A549 (cell line): ENCODE measurements at regions not wholly inside any gene's neighbourhood (a gene's known extent, or its start where the extent isn't known, plus 50 kb on each side); places are given as distances from the start of the nearest gene placed in this dataset.
A peak's percentile ranks its signal among the peaks of the same experiment; 100 is the strongest.

ENCODE experiments used
- ATAC-seq, 2 experiments: fragments of 200-7000 bp in 1 of 2; fragments of >200 bp in 1 of 2; cut with Nextera tagmentation in 1 of 2; cut with Tn5 transposase in 1 of 2; 3 replicates each; pipeline versions ENCODE4 v1.8.0 to v1.9.1; 2018 to 2020; ENCODE audit warnings: mild to moderate bottlenecking in 1 of 2, moderate library complexity in 1 of 2
- CTCF ChIA-PET: fragments of 300-600 bp; sonication (Branson Sonifier 250); formaldehyde crosslinking; extraction: SDS; loops from one replicate; lab custom pipeline; 2021; ENCODE audit warnings: antibody characterized with exemption, inconsistent platforms; lab: Yijun Ruan, JAX
- POLR2A ChIA-PET: fragments of 350-600 bp; formaldehyde crosslinking; extraction: SDS; loops from one replicate; lab custom pipeline; 2021; ENCODE audit warnings: antibody characterized with exemption, inconsistent platforms; lab: Yijun Ruan, JAX
- DNase-seq, 2 experiments: peaks; one replicate each; pipeline versions ENCODE4 v3.0.0 to v3.0.0-alpha.2; 2011 to 2016; ENCODE audit warnings: low read depth in 1 of 2, low spot score in 1 of 2
- FAIRE-seq: peaks from 2 replicates; lab custom pipeline; 2011; peaks lifted over from hg19 to GRCh38; lab: Jason Lieb, UNC
- H3K27ac ChIP-seq, 2 experiments: fragments of >200 bp; sonication (Bioruptor Twin); formaldehyde crosslinking; 3 replicates each; pipeline ENCODE4 v1.5.1; 2016 to 2017
- H3K4me1 ChIP-seq: fragments of >200 bp; sonication (Bioruptor Twin); formaldehyde crosslinking; 3 replicates; pipeline ENCODE4 v1.6.1; 2016
- H3K4me2 ChIP-seq: fragments of >200 bp; sonication (Bioruptor Twin); formaldehyde crosslinking; 3 replicates; pipeline ENCODE4 v1.6.1; 2016
- H3K4me3 ChIP-seq: fragments of >200 bp; sonication (Bioruptor Twin); formaldehyde crosslinking; 3 replicates; pipeline ENCODE4 v1.5.1; 2016
- H3K9me3 ChIP-seq: fragments of >200 bp; sonication (Bioruptor Twin); formaldehyde crosslinking; 3 replicates; pipeline ENCODE4 v1.6.1; 2016
- CBX2 ChIP-seq: fragments of 200-600 bp; sonication (generic); IDR thresholded peaks from 2 replicates; pipeline ENCODE4 v1.6.1; 2016; ENCODE audit warnings: low read depth, mild to moderate bottlenecking, borderline replicate concordance
- CEBPB ChIP-seq, 2 experiments: fragments of >200 bp in 1 of 2; sonication (Bioruptor Twin) in 1 of 2; formaldehyde crosslinking in 1 of 2; IDR thresholded peaks; 2 replicates each; pipeline ENCODE4 v1.6.1; 2012 to 2016
- CHD4 ChIP-seq: fragments of 200-600 bp; sonication (generic); IDR thresholded peaks from 2 replicates; pipeline ENCODE4 v1.6.1; 2016; ENCODE audit warnings: antibody characterized with exemption, mild to moderate bottlenecking, borderline replicate concordance
- ELK1 ChIP-seq: fragments of 150-350 bp; IDR thresholded peaks from 2 replicates; pipeline ENCODE4 v1.6.1; 2014; ENCODE audit warnings: low read depth, mild to moderate bottlenecking, low read length
- EP300 ChIP-seq, 2 experiments: fragments of >200 bp; sonication (Bioruptor Twin); formaldehyde crosslinking; IDR thresholded peaks; 2 replicates in 1 of 2; 3 replicates in 1 of 2; pipeline ENCODE4 v1.6.1; 2016 to 2017
- ESRRA ChIP-seq: fragments of 150-350 bp; IDR thresholded peaks from 2 replicates; pipeline ENCODE4 v1.6.1; 2014; ENCODE audit warnings: mild to moderate bottlenecking, low read length, borderline replicate concordance
- FOSL2 ChIP-seq, 2 experiments: fragments of 450-650 bp in 1 of 2; fragments of >200 bp in 1 of 2; sonication (Bioruptor Twin) in 1 of 2; formaldehyde crosslinking; IDR thresholded peaks; 2 replicates each; pipeline versions ENCODE4 v1.5.0 to v1.6.1; 2016 to 2020; ENCODE audit warnings: mild to moderate bottlenecking in 1 of 2, moderate library complexity in 1 of 2
- GATA3 ChIP-seq: IDR thresholded peaks from 2 replicates; pipeline ENCODE4 v1.6.1; 2012; ENCODE audit warnings: borderline replicate concordance
- HDAC2 ChIP-seq: fragments of 200-600 bp; sonication (generic); IDR thresholded peaks from 2 replicates; pipeline ENCODE4 v1.6.1; 2016
- HES2 ChIP-seq: fragments of >200 bp; sonication (Bioruptor Twin); formaldehyde crosslinking; IDR thresholded peaks from 2 replicates; pipeline ENCODE4 v1.6.1; 2016
- HOXA7 ChIP-seq: fragments of 250-450 bp; sonication (Bioruptor Pico); IDR thresholded peaks from 2 replicates; pipeline ENCODE4 v1.5.0; 2020; ENCODE audit warnings: mild to moderate bottlenecking, moderate library complexity
- JUN ChIP-seq, 2 experiments: fragments of >200 bp; sonication (Bioruptor Twin); formaldehyde crosslinking; IDR thresholded peaks; 2 replicates in 1 of 2; 3 replicates in 1 of 2; pipeline ENCODE4 v1.6.1; 2016 to 2017
- MAX ChIP-seq: IDR thresholded peaks from 2 replicates; pipeline ENCODE4 v1.6.1; 2012
- POLR2A ChIP-seq: IDR thresholded peaks from 2 replicates; pipeline ENCODE4 v1.6.1; 2012; ENCODE audit warnings: mild to moderate bottlenecking, low read length
- POLR2AphosphoS2 ChIP-seq: conservative IDR thresholded peaks from 2 replicates; pipeline ENCODE4 v1.6.1; 2012; ENCODE audit warnings: low read length, improper control_type of control experiment, inconsistent platforms
- RAD21 ChIP-seq, 2 experiments: fragments of >200 bp in 1 of 2; sonication (Bioruptor Twin) in 1 of 2; formaldehyde crosslinking in 1 of 2; IDR thresholded peaks in 1 of 2; conservative IDR thresholded peaks in 1 of 2; 2 replicates in 1 of 2; 3 replicates in 1 of 2; pipeline ENCODE4 v1.6.1; 2012 to 2018; ENCODE audit warnings: inconsistent platforms in 1 of 2
- SMC3 ChIP-seq: fragments of >200 bp; sonication (Bioruptor Twin); formaldehyde crosslinking; IDR thresholded peaks from 3 replicates; pipeline ENCODE4 v1.6.1; 2018; ENCODE audit warnings: inconsistent platforms
- TFCP2L1 ChIP-seq: fragments of 250-450 bp; sonication (Bioruptor Pico); IDR thresholded peaks from 2 replicates; pipeline ENCODE4 v1.5.0; 2021; ENCODE audit warnings: mild to moderate bottlenecking
- TP53 ChIP-seq: fragments of 250-450 bp; sonication (Bioruptor Pico); IDR thresholded peaks from 2 replicates; pipeline ENCODE4 v1.5.0; 2021; ENCODE audit warnings: mild to moderate bottlenecking, moderate library complexity
- ZC3H11A ChIP-seq: fragments of 450-650 bp; IDR thresholded peaks from 2 replicates; pipeline ENCODE4 v1.6.1; 2014; ENCODE audit warnings: antibody characterized with exemption, mild to moderate bottlenecking
- ZFP36 ChIP-seq: fragments of 450-650 bp; IDR thresholded peaks from 2 replicates; pipeline ENCODE4 v1.6.1; 2014; ENCODE audit warnings: borderline replicate concordance; ENCODE audit not compliant: partially characterized antibody
- ZSCAN20 ChIP-seq: fragments of 250-450 bp; sonication (Bioruptor Pico); IDR thresholded peaks from 2 replicates; pipeline ENCODE4 v1.8.0; 2022; ENCODE audit warnings: mild to moderate bottlenecking, moderate library complexity
- WGBS: methylation state at CpG from one replicate; pipeline ENCODE4 v1.1.6; 2017; ENCODE audit errors: missing lambda C conversion rate; 5-methylcytosine and 5-hydroxymethylcytosine counted together

- ChIA-PET CTCF (no interaction called here), POLR2A (no interaction called here)
- FAIRE-seq (no peak), ATAC-seq (no peak)
- TF ChIP-seq ZFP36: no peak
- TF ChIP-seq POLR2AphosphoS2: no peak
- TF ChIP-seq JUN (IDR thresholded peaks at IDR 0.05): no peak
- no peak for TF ChIP-seq ZC3H11A
- TF ChIP-seq HES2: no peak
- no peak for TF ChIP-seq ZSCAN20
- TF ChIP-seq, all 56 proteins: peak for 0
- H3K4me1 ChIP-seq: no peaks in the 10 kb centered on the region
- H3K4me2 ChIP-seq: no peak overlapping the region
- WGBS: 19% methylated on average over 1 of the region's 1 CpG
- DNase-seq: no peak
- no peak overlapping the region for H3K27ac ChIP-seq
- no peaks in the 10 kb centered on the region for H3K9me3 ChIP-seq
- H3K4me3 ChIP-seq: no peak overlapping the region
Measured at GRCh38 chr13:99774644-99775043, 196.9 kb downstream of the ZIC5 start.

- Histone ChIP-seq H3K9me3 (no peaks in the 10 kb centered on the region), H3K4me3 (no peak overlapping the region), H3K27ac (no peak overlapping the region), H3K4me1 (no peaks in the 10 kb centered on the region), H3K4me2 (no peak overlapping the region)
- WGBS: 100% methylated on average over 1 of the region's 1 CpG
- DNase-seq: no peak
- ChIA-PET CTCF (no interaction called here), POLR2A (no interaction called here)
- FAIRE-seq: no peak
- no peak for TF ChIP-seq HDAC2
- no peak for TF ChIP-seq ZFP36
- no peak for TF ChIP-seq CBX2
- TF ChIP-seq TP53 (CRISPR knock-in tag): no peak
- no peak for TF ChIP-seq GATA3
- TF ChIP-seq FOSL2 (IDR thresholded peaks at IDR 0.05): no peak
- no peak for TF ChIP-seq FOSL2 (CRISPR knock-in tag; IDR thresholded peaks at IDR 0.05)
- no peak for TF ChIP-seq SMC3
- no peak for TF ChIP-seq ELK1
- no peak for TF ChIP-seq POLR2A
- no peak for TF ChIP-seq MAX
- TF ChIP-seq HOXA7: no peak
- TF ChIP-seq EP300 (IDR thresholded peaks at IDR 0.05): no peak
- no peak for TF ChIP-seq CEBPB (IDR thresholded peaks at IDR 0.05)
- no peak for TF ChIP-seq ESRRA
- no peak for TF ChIP-seq CHD4
- TF ChIP-seq TFCP2L1 (CRISPR knock-in tag): no peak
- no peak for ATAC-seq
Measured at GRCh38 chr13:99768986-99769385, 202.6 kb downstream of the ZIC5 start.

GRCh38 chr13:99766641-99767045 lies 204.9 kb downstream of the ZIC5 start:
- DNase-seq: no peak
- CTCF ChIA-PET: interaction anchor here (1.0 to 1.2 kb wide), 2 partner anchors 22 to 85 kb away, joined by 3 read pairs; no protein-coding TSS in a partner anchor
- TF ChIP-seq RAD21 (conservative IDR thresholded peaks at IDR 0.05 in 1 of 2, IDR thresholded peaks at IDR 0.05 in 1 of 2) (peak; percentile 11 to 37; a peak in 2 of 5 replicates), TFCP2L1 (CRISPR knock-in tag) (no peak)
- TF ChIP-seq, all 56 proteins: peak for 1
- H3K4me2 ChIP-seq: no peak overlapping the region
- 35% methylated on average over 2 of the region's 2 CpGs for WGBS
- no peaks in the 10 kb centered on the region for H3K4me1 ChIP-seq
- POLR2A ChIA-PET: no interaction called here
- ATAC-seq (no peak), FAIRE-seq (no peak)
- H3K4me3 ChIP-seq: no peak overlapping the region
- no peak overlapping the region for H3K27ac ChIP-seq
- H3K9me3 ChIP-seq: no peaks in the 10 kb centered on the region
